Activated CD4-positive, alpha-beta memory T cell treated with anti-CD3 and anti-CD28 coated beads, Interleukin-2, amount 10 ng/mL, durations not matched to agents 7 days and 5 days (primary cell): ENCODE measurements at regions not wholly inside any gene's neighbourhood (a gene's known extent, or its start where the extent isn't known, plus 50 kb on each side); places are given as distances from the start of the nearest gene placed in this dataset.

Source experiments
- CTCF ChIA-PET: fragments of 350-600 bp; sonication (Branson Sonifier 250); formaldehyde crosslinking; loops from one replicate; lab custom pipeline; 2021; ENCODE audit warnings: antibody characterized with exemption, inconsistent platforms; lab: Charles Lee
- POLR2A ChIA-PET: fragments of 350-600 bp; sonication (Branson Sonifier 250); formaldehyde crosslinking; loops from one replicate; lab custom pipeline; 2021; ENCODE audit warnings: antibody characterized with exemption; lab: Charles Lee
- DNase-seq: peaks from one replicate; pipeline ENCODE4 v3.0.0-alpha.2; 2020
- H3K27ac Mint-ChIP-seq: one replicate; pipeline ENCODE4 v1.8.0; 2021; ENCODE audit warnings: mild to moderate bottlenecking, mixed read lengths
- H3K27me3 Mint-ChIP-seq: one replicate; pipeline ENCODE4 v1.8.0; 2021; ENCODE audit warnings: mixed read lengths
- H3K36me3 Mint-ChIP-seq: one replicate; pipeline ENCODE4 v1.8.0; 2021; ENCODE audit warnings: low read depth, mixed read lengths
- H3K4me1 Mint-ChIP-seq: one replicate; pipeline ENCODE4 v1.8.0; 2021; ENCODE audit warnings: mixed read lengths
- H3K4me3 Mint-ChIP-seq: one replicate; pipeline ENCODE4 v1.8.0; 2021; ENCODE audit warnings: mild to moderate bottlenecking, mixed read lengths
- H3K9me3 Mint-ChIP-seq: one replicate; pipeline ENCODE4 v1.8.0; 2021; ENCODE audit warnings: mixed read lengths

GRCh38 chr5:112646139-112646936, 91.3 kb upstream of the APC start:
- no peak for DNase-seq
- ChIA-PET POLR2A (no interaction called here), CTCF (interaction anchor here (1.4 kb wide), 1 partner anchor 13 kb away, joined by 3 read pairs; no protein-coding TSS in a partner anchor)
- H3K27ac Mint-ChIP-seq, result no peak overlapping the region
- no peaks in the 10 kb centered on the region for H3K4me1 Mint-ChIP-seq
- no peak overlapping the region for H3K4me3 Mint-ChIP-seq
- H3K27me3 Mint-ChIP-seq, result peaks cover 11% of the 10 kb centered on the region
- no peaks in the 10 kb centered on the region for H3K9me3 Mint-ChIP-seq
- no peaks in the 10 kb centered on the region for H3K36me3 Mint-ChIP-seq

GRCh38 chr5:112647428-112647827, 90.3 kb upstream of the APC start:
- H3K27me3 Mint-ChIP-seq, result peaks cover 11% of the 10 kb centered on the region
- CTCF ChIA-PET, result interaction anchor here (1.4 kb wide), 1 partner anchor 12 kb away, joined by 3 read pairs; no protein-coding TSS in a partner anchor

GRCh38 chr5:112648264-112648663, 89.4 kb upstream of the APC start:
- no peak overlapping the region for H3K4me3 Mint-ChIP-seq
- POLR2A ChIA-PET, result no interaction called here
- no peaks in the 10 kb centered on the region for H3K9me3 Mint-ChIP-seq
- DNase-seq, result no peak
- no peaks in the 10 kb centered on the region for H3K4me1 Mint-ChIP-seq
- no peak overlapping the region for H3K27ac Mint-ChIP-seq
- CTCF ChIA-PET, result no interaction called here
- no peaks in the 10 kb centered on the region for H3K36me3 Mint-ChIP-seq
- peaks cover 14% of the 10 kb centered on the region for H3K27me3 Mint-ChIP-seq

More at GRCh38 chr5:112647428-112647827, 90.3 kb upstream of the APC start:
- Mint-ChIP-seq H3K9me3 (no peaks in the 10 kb centered on the region), H3K36me3 (no peaks in the 10 kb centered on the region), H3K4me1 (no peaks in the 10 kb centered on the region), H3K27ac (no peak overlapping the region), H3K4me3 (no peak overlapping the region)
- POLR2A ChIA-PET, result no interaction called here
- DNase-seq, result no peak

GRCh38 chr5:112649882-112650281, 87.8 kb upstream of the APC start:
- CTCF ChIA-PET, result no interaction called here
- DNase-seq, result no peak
- Mint-ChIP-seq H3K27me3 (peaks cover 16% of the 10 kb centered on the region), H3K9me3 (no peaks in the 10 kb centered on the region), H3K27ac (no peak overlapping the region), H3K4me3 (no peak overlapping the region), H3K4me1 (no peaks in the 10 kb centered on the region), H3K36me3 (no peaks in the 10 kb centered on the region)
- POLR2A ChIA-PET, result no interaction called here

- H3K27ac Mint-ChIP-seq, result no peak overlapping the region
- no peaks in the 10 kb centered on the region for H3K9me3 Mint-ChIP-seq
- ChIA-PET POLR2A (no interaction called here), CTCF (no interaction called here)
- no peak for DNase-seq
- no peaks in the 10 kb centered on the region for H3K4me1 Mint-ChIP-seq
- peaks cover 9% of the 10 kb centered on the region for H3K27me3 Mint-ChIP-seq
- H3K4me3 Mint-ChIP-seq, result no peak overlapping the region
- H3K36me3 Mint-ChIP-seq, result no peaks in the 10 kb centered on the region
Observed at GRCh38 chr5:112653638-112654205, 84.0 kb upstream of the APC start.

- Mint-ChIP-seq H3K9me3 (peaks cover 3% of the 10 kb centered on the region), H3K4me3 (no peak overlapping the region), H3K36me3 (no peaks in the 10 kb centered on the region), H3K27ac (no peak overlapping the region), H3K27me3 (peaks cover 12% of the 10 kb centered on the region), H3K4me1 (no peaks in the 10 kb centered on the region)
- ChIA-PET CTCF (no interaction called here), POLR2A (no interaction called here)
- no peak for DNase-seq
Observed at GRCh38 chr5:112655513-112655912, 82.2 kb upstream of the APC start.

- no peak overlapping the region for H3K4me3 Mint-ChIP-seq
- POLR2A ChIA-PET, result no interaction called here
- H3K36me3 Mint-ChIP-seq, result no peaks in the 10 kb centered on the region
- no peaks in the 10 kb centered on the region for H3K4me1 Mint-ChIP-seq
- CTCF ChIA-PET, result no interaction called here
- H3K9me3 Mint-ChIP-seq, result peaks cover 3% of the 10 kb centered on the region
- peaks cover 21% of the 10 kb centered on the region for H3K27me3 Mint-ChIP-seq
- no peak for DNase-seq
- H3K27ac Mint-ChIP-seq, result no peak overlapping the region
Observed at GRCh38 chr5:112656451-112656850, 81.2 kb upstream of the APC start.

GRCh38 chr5:112657804-112658203, 79.9 kb upstream of the APC start:
- Mint-ChIP-seq H3K27me3 (peaks cover 28% of the 10 kb centered on the region), H3K4me3 (no peak overlapping the region), H3K27ac (no peak overlapping the region), H3K36me3 (no peaks in the 10 kb centered on the region), H3K9me3 (peaks cover 3% of the 10 kb centered on the region), H3K4me1 (no peaks in the 10 kb centered on the region)
- ChIA-PET CTCF (no interaction called here), POLR2A (no interaction called here)
- DNase-seq, result no peak

- CTCF ChIA-PET, result interaction anchor here (1.1 kb wide), 1 partner anchor 14 kb away, joined by 3 read pairs; no protein-coding TSS in a partner anchor
Observed at GRCh38 chr5:112660359-112660758, 77.3 kb upstream of the APC start.

GRCh38 chr5:112663146-112663545, 74.5 kb upstream of the APC start:
- H3K27ac Mint-ChIP-seq, result no peak overlapping the region
- no peaks in the 10 kb centered on the region for H3K36me3 Mint-ChIP-seq
- ChIA-PET CTCF (no interaction called here), POLR2A (no interaction called here)
- no peak for DNase-seq
- peaks cover 3% of the 10 kb centered on the region for H3K9me3 Mint-ChIP-seq
- no peaks in the 10 kb centered on the region for H3K4me1 Mint-ChIP-seq
- H3K27me3 Mint-ChIP-seq, result peaks cover 30% of the 10 kb centered on the region
- H3K4me3 Mint-ChIP-seq, result no peak overlapping the region

More at GRCh38 chr5:112660359-112660758, 77.3 kb upstream of the APC start:
- Mint-ChIP-seq H3K27ac (no peak overlapping the region), H3K4me3 (no peak overlapping the region), H3K4me1 (no peaks in the 10 kb centered on the region), H3K36me3 (no peaks in the 10 kb centered on the region), H3K9me3 (peaks cover 3% of the 10 kb centered on the region), H3K27me3 (peaks cover 30% of the 10 kb centered on the region)
- DNase-seq, result no peak
- POLR2A ChIA-PET, result no interaction called here

GRCh38 chr5:112668016-112668415, 69.7 kb upstream of the APC start:
- DNase-seq, result no peak
- H3K27me3 Mint-ChIP-seq, result peaks cover 14% of the 10 kb centered on the region
- no peaks in the 10 kb centered on the region for H3K36me3 Mint-ChIP-seq
- CTCF ChIA-PET, result no interaction called here
- POLR2A ChIA-PET, result no interaction called here
- H3K9me3 Mint-ChIP-seq, result no peaks in the 10 kb centered on the region
- H3K4me3 Mint-ChIP-seq, result no peak overlapping the region
- no peaks in the 10 kb centered on the region for H3K4me1 Mint-ChIP-seq
- H3K27ac Mint-ChIP-seq, result no peak overlapping the region

GRCh38 chr5:112668911-112669310, 68.8 kb upstream of the APC start:
- ChIA-PET CTCF (no interaction called here), POLR2A (no interaction called here)
- no peak for DNase-seq
- Mint-ChIP-seq H3K27ac (no peak overlapping the region), H3K27me3 (peaks cover 16% of the 10 kb centered on the region), H3K36me3 (peaks cover under 1% of the 10 kb centered on the region), H3K9me3 (no peaks in the 10 kb centered on the region), H3K4me3 (no peak overlapping the region), H3K4me1 (no peaks in the 10 kb centered on the region)

- DNase-seq, result no peak
- peaks cover 2% of the 10 kb centered on the region for H3K36me3 Mint-ChIP-seq
- H3K27ac Mint-ChIP-seq, result no peak overlapping the region
- ChIA-PET CTCF (interaction anchor here (0.6 kb wide), 1 partner anchor 179 kb away, joined by 5 read pairs; no protein-coding TSS in a partner anchor), POLR2A (no interaction called here)
- peaks cover 20% of the 10 kb centered on the region for H3K27me3 Mint-ChIP-seq
- H3K4me1 Mint-ChIP-seq, result no peaks in the 10 kb centered on the region
- no peak overlapping the region for H3K4me3 Mint-ChIP-seq
- no peaks in the 10 kb centered on the region for H3K9me3 Mint-ChIP-seq
Observed at GRCh38 chr5:112669328-112669963, 68.2 kb upstream of the APC start.
